GM18868 (cell line): ENCODE measurements at regions not wholly inside any gene's neighbourhood (a gene's known extent, or its start where the extent isn't known, plus 50 kb on each side); places are given as distances from the start of the nearest gene placed in this dataset.
"Not testable (repeated sequence)": the region's sequence is repeated elsewhere in the genome, so short reads cannot be mapped to it uniquely, and the experiment has no call there.

Experiments used
- ATAC-seq: cut with Tn5 transposase; IDR thresholded peaks from one replicate; pipeline ENCODE4 v1.9.1; 2021; ENCODE audit warnings: mild to moderate bottlenecking, moderate library complexity; ENCODE audit not compliant: unreplicated experiment

- ATAC-seq: no peak
These were observed 126.6 kb upstream of the MIR17HG start for GRCh38 chr13:91220872-91221271.

- no peak for ATAC-seq
These were observed 119.4 kb upstream of the MIR17HG start for GRCh38 chr13:91228108-91228507.

- ATAC-seq: no peak
These were observed 118.5 kb upstream of the MIR17HG start for GRCh38 chr13:91228940-91229339.

GRCh38 chr13:91232716-91233115, 114.8 kb upstream of the MIR17HG start:
- ATAC-seq: no peak

- no peak for ATAC-seq
These were observed 114.2 kb upstream of the MIR17HG start for GRCh38 chr13:91233291-91233690.

GRCh38 chr13:91236182-91236581, 111.3 kb upstream of the MIR17HG start:
- no peak for ATAC-seq

- ATAC-seq: no peak
These were observed 110.6 kb upstream of the MIR17HG start for GRCh38 chr13:91236921-91237320.

GRCh38 chr13:91238036-91238435, 109.5 kb upstream of the MIR17HG start:
- ATAC-seq: peak; percentile 69

- ATAC-seq: no peak
These were observed 107.1 kb upstream of the MIR17HG start for GRCh38 chr13:91240341-91240740.

GRCh38 chr13:91241221-91241933, 106.1 kb upstream of the MIR17HG start:
- no peak for ATAC-seq

- ATAC-seq: no peak
These were observed 104.8 kb upstream of the MIR17HG start for GRCh38 chr13:91242652-91243051.

- no peak for ATAC-seq
These were observed 102.2 kb upstream of the MIR17HG start for GRCh38 chr13:91245288-91245687.

GRCh38 chr13:91247768-91248167, 99.7 kb upstream of the MIR17HG start:
- no peak for ATAC-seq

- ATAC-seq: no peak
These were observed 99.2 kb upstream of the MIR17HG start for GRCh38 chr13:91248249-91248648.

- no peak for ATAC-seq
These were observed 98.1 kb upstream of the MIR17HG start for GRCh38 chr13:91249370-91249769.

- no peak for ATAC-seq
These were observed 97.6 kb upstream of the MIR17HG start for GRCh38 chr13:91249861-91250260.

GRCh38 chr13:91251573-91251972, 95.9 kb upstream of the MIR17HG start:
- not testable (repeated sequence) for ATAC-seq

GRCh38 chr13:91264484-91264883, 83.0 kb upstream of the MIR17HG start:
- ATAC-seq: no peak

- no peak for ATAC-seq
These were observed 78.2 kb upstream of the MIR17HG start for GRCh38 chr13:91269237-91269636.

GRCh38 chr13:91270031-91270430, 77.5 kb upstream of the MIR17HG start:
- no peak for ATAC-seq

- ATAC-seq: no peak
These were observed 75.2 kb upstream of the MIR17HG start for GRCh38 chr13:91272235-91272777.

GRCh38 chr13:91273675-91274074, 73.8 kb upstream of the MIR17HG start:
- no peak for ATAC-seq
